SK-N-SH (cell line): ENCODE measurements at regions not wholly inside any gene's neighbourhood (a gene's known extent, or its start where the extent isn't known, plus 50 kb on each side); places are given as distances from the start of the nearest gene placed in this dataset.

Experiments
- ELF1 ChIP-seq: IDR thresholded peaks from 2 replicates; pipeline ENCODE4 v1.4.0; 2012
- JUND ChIP-seq: IDR thresholded peaks from 2 replicates; pipeline ENCODE4 v1.4.0; 2012
- RAD21 ChIP-seq: IDR thresholded peaks from 2 replicates; pipeline ENCODE4 v1.6.1; 2012; ENCODE audit warnings: mild to moderate bottlenecking, low read length
- USF2 ChIP-seq: fragments of 150-350 bp; IDR thresholded peaks from 2 replicates; pipeline ENCODE4 v1.6.1; 2017; ENCODE audit warnings: antibody characterized with exemption, low read length, low read depth, borderline replicate concordance
- TF ChIP-seq, protein P1 (sequence below): fragments of 200-600 bp; sonication (generic); IDR thresholded peaks from 2 replicates; pipeline ENCODE4 v1.6.1; 2017; ENCODE audit warnings: antibody characterized with exemption, mild to moderate bottlenecking, moderate library complexity
- TF ChIP-seq, protein P2 (sequence below): IDR thresholded peaks from 2 replicates; pipeline ENCODE4 v1.4.0; 2012; ENCODE audit warnings: low read depth
- TF ChIP-seq, protein P3 (sequence below): IDR thresholded peaks from 2 replicates; pipeline ENCODE4 v1.4.0; 2012; ENCODE audit warnings: low read depth, borderline replicate concordance

DNA sequence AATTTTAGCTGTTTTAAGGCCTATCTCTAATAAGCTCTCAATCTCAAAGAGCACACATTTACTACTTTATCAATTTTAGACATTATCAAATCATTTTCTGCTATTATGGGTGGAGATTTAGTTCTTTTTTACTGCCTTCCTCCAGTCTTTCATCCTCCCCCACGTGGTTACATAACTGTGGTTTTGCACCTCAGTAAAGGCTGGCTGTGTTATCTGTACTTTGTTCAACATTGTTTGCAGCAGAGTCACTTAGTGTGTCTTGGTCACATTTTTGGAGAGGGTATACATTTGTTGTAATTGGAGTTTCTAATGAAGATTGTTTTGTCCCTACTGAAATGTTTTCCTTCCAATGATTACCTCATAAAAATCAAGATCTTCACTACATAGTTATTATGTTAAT, 549.6 kb upstream of the CELF4 start:
- TF ChIP-seq, protein P1, sequence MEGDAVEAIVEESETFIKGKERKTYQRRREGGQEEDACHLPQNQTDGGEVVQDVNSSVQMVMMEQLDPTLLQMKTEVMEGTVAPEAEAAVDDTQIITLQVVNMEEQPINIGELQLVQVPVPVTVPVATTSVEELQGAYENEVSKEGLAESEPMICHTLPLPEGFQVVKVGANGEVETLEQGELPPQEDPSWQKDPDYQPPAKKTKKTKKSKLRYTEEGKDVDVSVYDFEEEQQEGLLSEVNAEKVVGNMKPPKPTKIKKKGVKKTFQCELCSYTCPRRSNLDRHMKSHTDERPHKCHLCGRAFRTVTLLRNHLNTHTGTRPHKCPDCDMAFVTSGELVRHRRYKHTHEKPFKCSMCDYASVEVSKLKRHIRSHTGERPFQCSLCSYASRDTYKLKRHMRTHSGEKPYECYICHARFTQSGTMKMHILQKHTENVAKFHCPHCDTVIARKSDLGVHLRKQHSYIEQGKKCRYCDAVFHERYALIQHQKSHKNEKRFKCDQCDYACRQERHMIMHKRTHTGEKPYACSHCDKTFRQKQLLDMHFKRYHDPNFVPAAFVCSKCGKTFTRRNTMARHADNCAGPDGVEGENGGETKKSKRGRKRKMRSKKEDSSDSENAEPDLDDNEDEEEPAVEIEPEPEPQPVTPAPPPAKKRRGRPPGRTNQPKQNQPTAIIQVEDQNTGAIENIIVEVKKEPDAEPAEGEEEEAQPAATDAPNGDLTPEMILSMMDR, result no peak
- TF ChIP-seq, protein P2, sequence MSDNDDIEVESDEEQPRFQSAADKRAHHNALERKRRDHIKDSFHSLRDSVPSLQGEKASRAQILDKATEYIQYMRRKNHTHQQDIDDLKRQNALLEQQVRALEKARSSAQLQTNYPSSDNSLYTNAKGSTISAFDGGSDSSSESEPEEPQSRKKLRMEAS, result no peak
- TF ChIP-seq RAD21 (no peak), ELF1 (no peak), USF2 (no peak), JUND (no peak)
- TF ChIP-seq, protein P3, sequence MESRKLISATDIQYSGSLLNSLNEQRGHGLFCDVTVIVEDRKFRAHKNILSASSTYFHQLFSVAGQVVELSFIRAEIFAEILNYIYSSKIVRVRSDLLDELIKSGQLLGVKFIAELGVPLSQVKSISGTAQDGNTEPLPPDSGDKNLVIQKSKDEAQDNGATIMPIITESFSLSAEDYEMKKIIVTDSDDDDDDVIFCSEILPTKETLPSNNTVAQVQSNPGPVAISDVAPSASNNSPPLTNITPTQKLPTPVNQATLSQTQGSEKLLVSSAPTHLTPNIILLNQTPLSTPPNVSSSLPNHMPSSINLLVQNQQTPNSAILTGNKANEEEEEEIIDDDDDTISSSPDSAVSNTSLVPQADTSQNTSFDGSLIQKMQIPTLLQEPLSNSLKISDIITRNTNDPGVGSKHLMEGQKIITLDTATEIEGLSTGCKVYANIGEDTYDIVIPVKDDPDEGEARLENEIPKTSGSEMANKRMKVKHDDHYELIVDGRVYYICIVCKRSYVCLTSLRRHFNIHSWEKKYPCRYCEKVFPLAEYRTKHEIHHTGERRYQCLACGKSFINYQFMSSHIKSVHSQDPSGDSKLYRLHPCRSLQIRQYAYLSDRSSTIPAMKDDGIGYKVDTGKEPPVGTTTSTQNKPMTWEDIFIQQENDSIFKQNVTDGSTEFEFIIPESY, result no peak
